Ovary (tissue), 7 donors: ENCODE measurements at regions not wholly inside any gene's neighbourhood (a gene's known extent, or its start where the extent isn't known, plus 50 kb on each side); places are given as distances from the start of the nearest gene placed in this dataset.

Experiments
- DNase-seq, 5 donors: peaks; one replicate each; pipeline ENCODE4 v3.0.0-alpha.2; 2019 to 2020
- H3K27ac ChIP-seq, 2 donors: fragments of 200-600 bp; one replicate each; pipeline versions ENCODE4 v1.5.1 to v1.8.0; 2019 to 2022
- H3K27me3 ChIP-seq: fragments of 200-600 bp; one replicate; pipeline ENCODE4 v1.8.0; 2022
- H3K36me3 ChIP-seq: fragments of 200-600 bp; sonication (generic); one replicate; pipeline ENCODE4 v1.5.1; 2019
- H3K4me1 ChIP-seq: one replicate; pipeline ENCODE4 v1.8.1; 2013; ENCODE audit warnings: mild to moderate bottlenecking, moderate library complexity; ENCODE audit not compliant: insufficient read depth
- H3K4me3 ChIP-seq: fragments of 200-600 bp; sonication (generic); one replicate; pipeline ENCODE4 v1.5.1; 2017
- H3K9me3 ChIP-seq, 2 donors: fragments of 200-600 bp in 1 of 2; sonication (generic) in 1 of 2; one replicate each; pipeline versions ENCODE4 v1.5.1 to v1.8.1; 2013 to 2019; ENCODE audit warnings: mild to moderate bottlenecking in 1 of 2, moderate library complexity in 1 of 2
- EP300 ChIP-seq: sonication (generic); formaldehyde crosslinking; IDR thresholded peaks from one replicate; pipeline ENCODE4 v1.6.1; 2017; ENCODE audit warnings: antibody characterized with exemption
- POLR2A ChIP-seq: fragments of 450-650 bp; IDR thresholded peaks from one replicate; pipeline ENCODE4 v1.6.1; 2017; ENCODE audit warnings: antibody characterized with exemption, mild to moderate bottlenecking, moderate library complexity
- WGBS, 3 donors: extraction: QIAGEN DNeasy Blood & Tissue Kit in 1 of 3; methylation state at CpG; one replicate each; pipeline versions ENCODE4 v1.1.5 to v1.1.7; 2013 to 2017; 5-methylcytosine and 5-hydroxymethylcytosine counted together
- intact Hi-C, 4 donors: fragments of 100-400 bp; cut with DNase I; formaldehyde crosslinking; loops; one replicate each; pipeline versions ENCODE4 v1.11.0 to v1.15.1; 2022 to 2023
- TF ChIP-seq, protein P1 (sequence below), 3 donors: fragments of 450-650 bp in 2 of 3; fragments of 200-600 bp in 1 of 3; IDR thresholded peaks; one replicate each; pipeline versions ENCODE4 v1.5.1 to v1.8.0; 2016 to 2022; ENCODE audit warnings: antibody characterized with exemption in 3 of 3, mild to moderate bottlenecking in 1 of 3
- donor health status: DM: no; HTN: no; CAD: no; lungs with moderate emphysema.
- donor health status: DM: no; HTN: no; CAD: no.
- donor health status: Bipolar disorder and iron deficiency.
- donor health status: DM: no; HTN: no; CAD: no.
- donor health status: DM: yes; HTN: yes; CAD: no.

DNA sequence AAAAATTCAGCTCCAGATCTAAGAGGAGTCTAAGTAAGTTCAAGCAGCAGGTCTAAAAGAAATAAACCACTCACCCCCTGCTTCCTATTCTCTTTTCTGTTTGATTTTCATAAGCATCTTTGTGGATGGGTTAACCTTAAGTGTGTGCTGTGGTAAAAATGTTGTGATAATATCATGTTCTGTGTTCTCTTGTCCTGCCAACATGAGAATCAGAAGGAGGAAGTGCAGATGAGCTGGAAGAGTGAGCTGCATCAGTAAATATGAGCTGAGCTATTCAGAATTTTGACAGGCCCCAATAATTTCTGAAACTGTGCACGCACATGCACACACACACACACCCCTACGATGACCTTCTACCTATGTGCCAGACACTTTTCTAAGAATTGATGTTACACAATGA, 186.5 kb upstream of the ANKRD55 start:
- 93 to 96% (median 96%) methylated on average over 2 of the region's 2 CpGs for WGBS, 3 donors
- TF ChIP-seq EP300 (no peak), POLR2A (no peak)
- TF ChIP-seq, protein P1, sequence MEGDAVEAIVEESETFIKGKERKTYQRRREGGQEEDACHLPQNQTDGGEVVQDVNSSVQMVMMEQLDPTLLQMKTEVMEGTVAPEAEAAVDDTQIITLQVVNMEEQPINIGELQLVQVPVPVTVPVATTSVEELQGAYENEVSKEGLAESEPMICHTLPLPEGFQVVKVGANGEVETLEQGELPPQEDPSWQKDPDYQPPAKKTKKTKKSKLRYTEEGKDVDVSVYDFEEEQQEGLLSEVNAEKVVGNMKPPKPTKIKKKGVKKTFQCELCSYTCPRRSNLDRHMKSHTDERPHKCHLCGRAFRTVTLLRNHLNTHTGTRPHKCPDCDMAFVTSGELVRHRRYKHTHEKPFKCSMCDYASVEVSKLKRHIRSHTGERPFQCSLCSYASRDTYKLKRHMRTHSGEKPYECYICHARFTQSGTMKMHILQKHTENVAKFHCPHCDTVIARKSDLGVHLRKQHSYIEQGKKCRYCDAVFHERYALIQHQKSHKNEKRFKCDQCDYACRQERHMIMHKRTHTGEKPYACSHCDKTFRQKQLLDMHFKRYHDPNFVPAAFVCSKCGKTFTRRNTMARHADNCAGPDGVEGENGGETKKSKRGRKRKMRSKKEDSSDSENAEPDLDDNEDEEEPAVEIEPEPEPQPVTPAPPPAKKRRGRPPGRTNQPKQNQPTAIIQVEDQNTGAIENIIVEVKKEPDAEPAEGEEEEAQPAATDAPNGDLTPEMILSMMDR (IDR thresholded peaks at IDR 0.05), result no peak
- no peak for DNase-seq
- no peaks in the 10 kb centered on the region for H3K9me3 ChIP-seq
- peaks cover 4% of the 10 kb centered on the region for H3K4me1 ChIP-seq
- no peaks in the 10 kb centered on the region for H3K27me3 ChIP-seq
- H3K27ac ChIP-seq, result no peak overlapping the region
- no peaks in the 10 kb centered on the region for H3K36me3 ChIP-seq
- intact Hi-C loops, result no loop called here
- no peak overlapping the region for H3K4me3 ChIP-seq

DNA sequence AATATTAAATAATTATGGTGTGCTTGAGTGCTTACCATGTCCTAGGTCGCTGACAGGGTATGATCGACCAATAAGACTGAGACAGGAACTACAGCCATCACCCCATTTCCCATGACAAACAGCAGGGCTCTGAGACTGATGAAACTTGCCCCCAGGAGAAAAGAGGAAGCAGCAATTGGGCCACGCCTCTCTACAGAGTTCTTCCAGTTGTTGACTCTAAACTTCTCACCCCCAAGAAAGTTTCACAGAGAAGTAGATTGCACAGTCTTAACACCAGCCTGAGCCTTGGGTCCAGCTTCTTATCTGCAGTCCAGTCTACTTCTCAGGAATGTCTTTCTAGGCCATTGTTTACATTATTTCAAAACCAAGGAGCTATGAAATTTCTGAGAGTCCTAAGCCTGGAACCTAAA, 182.2 kb upstream of the ANKRD55 start:
- H3K27me3 ChIP-seq, result no peaks in the 10 kb centered on the region
- H3K9me3 ChIP-seq, result no peaks in the 10 kb centered on the region
- no peak for DNase-seq
- no peaks in the 10 kb centered on the region for H3K36me3 ChIP-seq
- no peak overlapping the region for H3K4me3 ChIP-seq
- no peak overlapping the region for H3K27ac ChIP-seq
- 87 to 89% (median 87%) methylated on average over 3 of the region's 3 CpGs for WGBS, 3 donors
- intact Hi-C loops, result no loop called here
- H3K4me1 ChIP-seq, result peaks cover 2% of the 10 kb centered on the region
- TF ChIP-seq POLR2A, result no peak
- no peak for TF ChIP-seq EP300
- TF ChIP-seq, protein P1 (IDR thresholded peaks at IDR 0.05), result no peak

DNA sequence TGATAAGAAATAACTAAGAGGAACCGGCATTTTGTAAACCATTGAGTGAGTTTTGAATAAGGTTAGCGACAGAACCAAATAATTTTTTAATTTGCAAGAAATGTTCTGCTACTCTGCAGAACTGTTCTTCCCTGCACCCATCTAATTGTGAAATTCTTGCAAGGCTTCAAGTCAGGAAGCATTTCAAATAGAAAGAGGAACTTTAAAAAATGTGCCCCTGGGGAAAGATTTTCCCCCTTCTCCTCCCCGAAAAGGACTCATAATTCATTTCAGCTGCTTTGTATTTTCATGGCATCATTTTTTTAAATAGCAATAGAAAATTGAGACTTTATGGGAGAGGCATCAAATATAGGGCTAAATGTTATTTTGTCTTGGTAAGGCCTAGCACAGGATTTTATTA, 180.9 kb upstream of the ANKRD55 start:
- H3K36me3 ChIP-seq, result no peaks in the 10 kb centered on the region
- no peaks in the 10 kb centered on the region for H3K9me3 ChIP-seq
- intact Hi-C loops, result no loop called here
- peaks cover 2% of the 10 kb centered on the region for H3K4me1 ChIP-seq
- TF ChIP-seq EP300 (no peak), POLR2A (no peak)
- TF ChIP-seq, protein P1 (IDR thresholded peaks at IDR 0.05), result no peak
- no peak overlapping the region for H3K4me3 ChIP-seq
- H3K27ac ChIP-seq, result no peak overlapping the region
- DNase-seq, result no peak
- H3K27me3 ChIP-seq, result no peaks in the 10 kb centered on the region
- WGBS, 3 donors, result 33 to 47% (median 43%) methylated on average over 3 of the region's 3 CpGs

DNA sequence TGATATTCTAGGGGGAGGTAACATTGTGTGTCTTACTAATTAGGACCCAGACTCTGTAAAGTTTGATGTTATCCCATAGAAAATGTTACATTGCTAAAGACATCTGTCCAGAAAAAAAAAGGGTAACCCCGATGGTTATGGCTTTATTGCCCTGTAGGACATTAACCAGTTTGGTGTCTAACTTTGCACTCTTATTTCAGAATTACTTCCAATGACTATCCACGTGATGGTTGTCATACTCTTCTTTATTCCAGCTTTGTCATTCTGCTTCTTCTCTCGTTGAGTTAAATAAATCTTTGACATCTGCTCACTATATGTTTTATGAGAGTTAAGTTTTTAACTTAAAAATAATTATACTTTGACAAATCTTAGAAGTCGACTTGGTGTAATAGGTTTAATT, 180.4 kb upstream of the ANKRD55 start:
- intact Hi-C loops, result no loop called here
- DNase-seq, result no peak

More for the DNA sequence above, 180.4 kb upstream of the ANKRD55 start:
- Histone ChIP-seq H3K4me1 (peaks cover 2% of the 10 kb centered on the region), H3K27me3 (no peaks in the 10 kb centered on the region), H3K9me3 (no peaks in the 10 kb centered on the region), H3K4me3 (no peak overlapping the region), H3K27ac (no peak overlapping the region), H3K36me3 (no peaks in the 10 kb centered on the region)
- 78 to 82% (median 81%) methylated on average over 4 of the region's 4 CpGs for WGBS, 3 donors
- TF ChIP-seq, protein P1 (IDR thresholded peaks at IDR 0.05), result no peak
- TF ChIP-seq POLR2A, result no peak
